Chondrocyte (in vitro differentiated cells): ENCODE measurements at regions not wholly inside any gene's neighbourhood (a gene's known extent, or its start where the extent isn't known, plus 50 kb on each side); places are given as distances from the start of the nearest gene placed in this dataset.

Experiments used
- DNase-seq: peaks from one replicate; pipeline ENCODE4 v3.0.0; 2021; ENCODE audit warnings: mixed read lengths, low spot score
- H3K27ac Mint-ChIP-seq: one replicate; pipeline ENCODE4 v1.8.0; 2021; ENCODE audit warnings: mild to moderate bottlenecking, moderate library complexity, mixed read lengths; ENCODE audit not compliant: unreplicated experiment
- H3K27me3 Mint-ChIP-seq: 2 replicates; pipeline ENCODE4 v1.8.0; 2021; ENCODE audit warnings: low read depth, mixed read lengths
- H3K36me3 Mint-ChIP-seq: 2 replicates; pipeline ENCODE4 v1.8.0; 2021; ENCODE audit warnings: low read depth, mixed read lengths
- H3K4me1 Mint-ChIP-seq: 2 replicates; pipeline ENCODE4 v1.8.0; 2021; ENCODE audit warnings: low read depth, mild to moderate bottlenecking, mixed read lengths
- H3K4me3 Mint-ChIP-seq: one replicate; pipeline ENCODE4 v1.8.0; 2021; ENCODE audit warnings: mild to moderate bottlenecking, moderate library complexity, mixed read lengths; ENCODE audit not compliant: unreplicated experiment
- H3K9me3 Mint-ChIP-seq: 2 replicates; pipeline ENCODE4 v1.8.0; 2021; ENCODE audit warnings: low read depth, mixed read lengths
- CTCF ChIP-seq: fragments of 200-600 bp; sonication (generic); IDR thresholded peaks from 2 replicates; pipeline ENCODE4 v1.5.0; 2021; ENCODE audit warnings: antibody characterized with exemption, mild to moderate bottlenecking, moderate library complexity

DNA sequence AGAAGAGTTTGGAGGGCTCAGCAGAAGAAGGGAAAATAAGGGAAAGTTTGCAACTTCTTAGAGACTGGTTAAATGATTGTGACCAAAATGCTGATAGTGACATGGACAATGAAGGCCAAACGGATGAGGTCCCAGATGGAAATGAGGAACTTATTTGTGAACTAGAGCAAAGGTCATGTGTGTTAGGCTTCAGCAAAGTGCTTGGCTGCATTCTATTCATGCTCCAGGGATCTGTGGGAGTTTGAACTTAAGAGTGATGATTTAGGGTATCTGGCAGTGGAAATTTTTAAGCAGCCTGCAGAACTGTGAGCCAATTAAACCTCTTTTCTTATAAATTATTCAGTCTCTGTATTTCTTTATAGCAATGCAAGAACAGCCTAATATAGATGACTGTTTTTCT is 88.9 kb upstream of the ARHGAP5 start:
- no peak overlapping the region for H3K4me3 Mint-ChIP-seq
- no peak for TF ChIP-seq CTCF
- DNase-seq, result no peak
- H3K9me3 Mint-ChIP-seq, result peaks cover 18% of the 10 kb centered on the region
- no peak overlapping the region for H3K27ac Mint-ChIP-seq
- H3K36me3 Mint-ChIP-seq, result no peaks in the 10 kb centered on the region
- H3K4me1 Mint-ChIP-seq, result peaks cover 20% of the 10 kb centered on the region
- no peaks in the 10 kb centered on the region for H3K27me3 Mint-ChIP-seq

- no peaks in the 10 kb centered on the region for H3K27me3 Mint-ChIP-seq
- no peak for DNase-seq
- H3K9me3 Mint-ChIP-seq, result peaks cover 15% of the 10 kb centered on the region
- peaks cover 38% of the 10 kb centered on the region for H3K4me1 Mint-ChIP-seq
- no peak overlapping the region for H3K4me3 Mint-ChIP-seq
- no peak for TF ChIP-seq CTCF
- no peaks in the 10 kb centered on the region for H3K36me3 Mint-ChIP-seq
- H3K27ac Mint-ChIP-seq, result no peak overlapping the region
These were observed 86.8 kb upstream of the ARHGAP5 start for GRCh38 chr14:31990183-31990857.

DNA sequence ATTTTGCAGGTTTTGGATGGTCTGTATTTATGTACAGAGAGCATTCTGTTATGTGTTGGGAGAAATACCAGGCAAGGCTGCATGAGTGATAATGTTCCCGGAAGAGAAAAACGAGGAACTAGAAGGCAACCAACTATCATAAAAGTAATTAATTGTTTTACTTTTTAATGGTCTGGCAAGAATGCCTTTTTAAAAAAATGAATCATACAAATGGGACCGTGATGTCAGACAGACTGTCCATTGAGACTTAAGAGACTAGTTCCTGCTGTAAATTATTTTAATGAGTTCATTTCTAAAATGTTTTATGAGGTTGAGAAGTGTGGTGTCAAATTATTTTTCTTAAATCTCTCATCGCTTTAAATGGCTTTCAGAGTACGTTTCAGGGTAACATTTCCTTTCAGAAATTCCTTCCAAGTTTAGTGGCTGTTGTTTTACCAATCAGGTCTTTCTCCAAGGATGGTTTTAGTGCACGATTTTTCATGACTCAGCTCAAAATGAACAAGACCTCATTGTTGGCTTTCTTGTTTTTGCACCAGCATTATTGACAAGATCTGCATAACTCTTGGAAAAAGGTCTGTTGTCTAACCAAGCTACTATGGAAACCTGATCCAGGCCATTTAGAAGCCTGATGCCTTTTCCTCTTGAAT is 86.1 kb upstream of the ARHGAP5 start:
- H3K4me1 Mint-ChIP-seq, result peaks cover 41% of the 10 kb centered on the region
- H3K27me3 Mint-ChIP-seq, result no peaks in the 10 kb centered on the region
- no peak overlapping the region for H3K27ac Mint-ChIP-seq
- H3K4me3 Mint-ChIP-seq, result no peak overlapping the region
- H3K9me3 Mint-ChIP-seq, result peaks cover 11% of the 10 kb centered on the region
- TF ChIP-seq CTCF, result no peak
- no peak for DNase-seq
- H3K36me3 Mint-ChIP-seq, result no peaks in the 10 kb centered on the region

DNA sequence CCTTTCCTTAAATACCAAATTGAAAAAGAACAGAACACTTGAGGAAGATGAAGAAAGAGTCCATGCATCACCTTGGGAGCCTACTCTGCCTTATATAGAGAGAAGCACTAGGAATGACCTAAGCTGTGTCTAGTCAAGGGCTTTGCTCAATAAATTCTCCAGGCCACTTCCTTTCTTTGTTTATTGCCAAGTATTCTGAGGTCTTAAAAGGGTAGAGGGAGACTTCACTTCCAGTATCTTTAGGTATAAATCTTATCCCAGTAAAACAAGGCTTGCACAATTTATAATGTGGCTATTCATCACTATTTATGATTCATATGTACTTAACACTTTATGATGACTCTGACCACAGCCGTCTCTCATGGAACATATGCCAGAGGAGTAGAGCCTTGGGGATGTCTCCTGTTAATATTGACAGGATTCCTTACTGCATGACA is 85.1 kb upstream of the ARHGAP5 start:
- no peak for TF ChIP-seq CTCF
- peaks cover under 1% of the 10 kb centered on the region for H3K9me3 Mint-ChIP-seq
- no peaks in the 10 kb centered on the region for H3K27me3 Mint-ChIP-seq
- H3K36me3 Mint-ChIP-seq, result no peaks in the 10 kb centered on the region
- peaks cover 49% of the 10 kb centered on the region for H3K4me1 Mint-ChIP-seq
- no peak overlapping the region for H3K27ac Mint-ChIP-seq
- no peak overlapping the region for H3K4me3 Mint-ChIP-seq
- no peak for DNase-seq

GRCh38 chr14:31993521-31993951 is 83.6 kb upstream of the ARHGAP5 start:
- Mint-ChIP-seq H3K36me3 (no peaks in the 10 kb centered on the region), H3K27ac (no peak overlapping the region), H3K27me3 (no peaks in the 10 kb centered on the region), H3K9me3 (no peaks in the 10 kb centered on the region), H3K4me3 (no peak overlapping the region), H3K4me1 (peaks cover 59% of the 10 kb centered on the region)
- no peak for TF ChIP-seq CTCF
- DNase-seq, result no peak
